Breast epithelium (tissue), 4 donors: ENCODE measurements at regions not wholly inside any gene's neighbourhood (a gene's known extent, or its start where the extent isn't known, plus 50 kb on each side); places are given as distances from the start of the nearest gene placed in this dataset.

Experiments used
- DNase-seq, 2 donors: peaks; one replicate each; pipeline ENCODE4 v3.0.0-alpha.2; 2019; ENCODE audit warnings: low spot score in 2 of 2
- H3K27ac ChIP-seq, 2 donors: fragments of 200-600 bp; sonication (generic) in 1 of 2; one replicate each; pipeline ENCODE4 v1.5.1; 2016 to 2019; ENCODE audit warnings: mild to moderate bottlenecking in 1 of 2
- H3K27me3 ChIP-seq, 2 donors: fragments of 200-600 bp; sonication (generic) in 1 of 2; one replicate each; pipeline versions ENCODE4 v1.5.1 to v1.6.0; 2017 to 2019; ENCODE audit warnings: control low read depth in 1 of 2, mild to moderate bottlenecking in 1 of 2
- H3K36me3 ChIP-seq: fragments of 200-600 bp; one replicate; pipeline ENCODE4 v1.5.1; 2019
- H3K4me1 ChIP-seq, 2 donors: fragments of 200-600 bp; sonication (generic); one replicate each; pipeline ENCODE4 v1.5.1; 2016 to 2019; ENCODE audit warnings: control low read depth in 1 of 2
- H3K4me3 ChIP-seq, 3 donors: fragments of 200-600 bp; sonication (generic); 1 replicate in 2 of 3; 2 replicates in 1 of 3; pipeline ENCODE4 v1.5.1; 2016 to 2019; ENCODE audit warnings: mild to moderate bottlenecking in 3 of 3, moderate library complexity in 2 of 3
- H3K9me3 ChIP-seq, 2 donors: fragments of 200-600 bp; sonication (generic) in 1 of 2; one replicate each; pipeline ENCODE4 v1.5.1; 2016 to 2019; ENCODE audit warnings: control low read depth in 1 of 2
- POLR2A ChIP-seq: fragments of 450-650 bp; IDR thresholded peaks from one replicate; pipeline ENCODE4 v1.6.1; 2016; ENCODE audit warnings: antibody characterized with exemption, mild to moderate bottlenecking, moderate library complexity
- POLR2AphosphoS5 ChIP-seq, 3 donors: sonication (generic); formaldehyde crosslinking; IDR thresholded peaks; one replicate each; pipeline ENCODE4 v1.6.1; 2017; ENCODE audit warnings: antibody characterized with exemption in 3 of 3
- intact Hi-C: fragments of 100-400 bp; cut with DNase I; formaldehyde crosslinking; loops from one replicate; pipeline ENCODE4 v1.15.1; 2023; ENCODE audit warnings: low total_unique reads
- TF ChIP-seq, protein P1 (sequence below), 3 donors: fragments of 450-650 bp; IDR thresholded peaks; one replicate each; pipeline ENCODE4 v1.5.1; 2016 to 2017; ENCODE audit warnings: antibody characterized with exemption in 3 of 3, mild to moderate bottlenecking in 3 of 3, moderate library complexity in 3 of 3

DNA sequence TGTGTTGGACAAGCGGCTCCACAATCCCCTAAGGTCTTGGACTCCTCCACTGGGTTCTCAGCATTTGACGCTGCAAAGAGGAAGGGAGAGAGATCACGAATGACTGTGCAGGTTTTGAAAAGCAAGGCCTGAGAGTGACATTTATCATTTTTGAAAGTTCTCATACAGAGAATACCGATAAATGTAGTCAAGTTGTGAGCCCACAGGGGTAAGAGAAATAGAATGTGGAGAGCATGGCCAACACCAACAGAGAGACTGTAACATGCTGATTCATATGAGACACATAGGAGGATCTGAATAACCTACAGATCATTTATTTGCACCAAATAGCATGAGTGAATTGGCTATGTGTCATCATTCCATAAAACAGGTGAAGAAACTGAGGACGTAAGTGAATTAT is 230.5 kb upstream of the MBL2 start:
- no peaks in the 10 kb centered on the region for H3K36me3 ChIP-seq
- TF ChIP-seq, protein P1, sequence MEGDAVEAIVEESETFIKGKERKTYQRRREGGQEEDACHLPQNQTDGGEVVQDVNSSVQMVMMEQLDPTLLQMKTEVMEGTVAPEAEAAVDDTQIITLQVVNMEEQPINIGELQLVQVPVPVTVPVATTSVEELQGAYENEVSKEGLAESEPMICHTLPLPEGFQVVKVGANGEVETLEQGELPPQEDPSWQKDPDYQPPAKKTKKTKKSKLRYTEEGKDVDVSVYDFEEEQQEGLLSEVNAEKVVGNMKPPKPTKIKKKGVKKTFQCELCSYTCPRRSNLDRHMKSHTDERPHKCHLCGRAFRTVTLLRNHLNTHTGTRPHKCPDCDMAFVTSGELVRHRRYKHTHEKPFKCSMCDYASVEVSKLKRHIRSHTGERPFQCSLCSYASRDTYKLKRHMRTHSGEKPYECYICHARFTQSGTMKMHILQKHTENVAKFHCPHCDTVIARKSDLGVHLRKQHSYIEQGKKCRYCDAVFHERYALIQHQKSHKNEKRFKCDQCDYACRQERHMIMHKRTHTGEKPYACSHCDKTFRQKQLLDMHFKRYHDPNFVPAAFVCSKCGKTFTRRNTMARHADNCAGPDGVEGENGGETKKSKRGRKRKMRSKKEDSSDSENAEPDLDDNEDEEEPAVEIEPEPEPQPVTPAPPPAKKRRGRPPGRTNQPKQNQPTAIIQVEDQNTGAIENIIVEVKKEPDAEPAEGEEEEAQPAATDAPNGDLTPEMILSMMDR (IDR thresholded peaks at IDR 0.05): no peak
- TF ChIP-seq POLR2AphosphoS5 (IDR thresholded peaks at IDR 0.05) (no peak), POLR2A (no peak)
- intact Hi-C loops: no loop called here
- no peaks in the 10 kb centered on the region for H3K9me3 ChIP-seq
- H3K4me1 ChIP-seq: no peaks in the 10 kb centered on the region
- no peaks in the 10 kb centered on the region for H3K27me3 ChIP-seq
- no peak overlapping the region for H3K4me3 ChIP-seq
- no peak overlapping the region for H3K27ac ChIP-seq
- DNase-seq: no peak

DNA sequence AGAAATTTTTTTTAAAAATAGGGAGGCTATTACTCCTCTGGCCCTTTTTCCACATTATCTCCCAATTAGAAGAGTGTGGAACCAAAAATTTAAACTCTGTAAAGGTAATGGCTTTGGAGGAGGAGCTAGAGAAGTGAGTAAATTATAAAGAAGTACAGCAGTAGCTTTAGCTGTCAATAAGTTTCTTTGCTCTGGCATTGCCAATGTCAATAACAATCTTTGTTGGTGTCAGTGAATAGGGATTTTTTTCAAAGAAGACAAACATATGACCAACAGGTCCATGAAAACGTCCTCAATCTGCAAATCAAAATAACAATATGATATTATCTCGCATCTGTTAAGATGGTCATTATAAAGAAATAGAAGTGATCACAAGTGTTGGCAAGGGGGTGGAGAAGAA is 227.1 kb upstream of the MBL2 start:
- TF ChIP-seq, protein P1 (IDR thresholded peaks at IDR 0.05): no peak
- no peak for TF ChIP-seq POLR2AphosphoS5 (IDR thresholded peaks at IDR 0.05)
- no peak for TF ChIP-seq POLR2A
- Histone ChIP-seq H3K9me3 (no peaks in the 10 kb centered on the region), H3K4me1 (no peaks in the 10 kb centered on the region), H3K4me3 (no peak overlapping the region), H3K36me3 (no peaks in the 10 kb centered on the region), H3K27ac (no peak overlapping the region), H3K27me3 (no peaks in the 10 kb centered on the region)
- no peak for DNase-seq
- intact Hi-C loops: no loop called here

DNA sequence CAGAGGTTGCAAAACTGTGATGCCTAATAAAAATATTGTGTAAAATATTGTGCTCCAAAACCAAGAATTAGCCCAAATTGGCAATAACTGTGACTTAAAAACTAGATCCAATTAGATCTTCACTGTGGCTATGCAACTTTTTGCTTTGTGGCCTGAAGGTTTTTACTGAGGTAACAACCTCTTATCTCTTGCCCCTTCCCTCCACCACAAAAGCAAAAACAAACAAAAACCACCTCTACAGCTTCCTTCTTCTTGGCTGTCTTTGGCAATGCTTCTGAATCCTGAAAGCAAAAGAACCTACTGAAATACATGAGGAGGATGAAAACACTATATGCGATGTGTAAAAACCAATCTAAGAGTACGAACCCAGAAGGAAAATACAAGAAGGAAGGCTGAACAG is 226.7 kb upstream of the MBL2 start:
- H3K4me3 ChIP-seq: no peak overlapping the region
- intact Hi-C loops: no loop called here
- DNase-seq: no peak
- H3K4me1 ChIP-seq: no peaks in the 10 kb centered on the region
- H3K36me3 ChIP-seq: no peaks in the 10 kb centered on the region
- no peaks in the 10 kb centered on the region for H3K9me3 ChIP-seq
- no peaks in the 10 kb centered on the region for H3K27me3 ChIP-seq
- TF ChIP-seq POLR2AphosphoS5 (IDR thresholded peaks at IDR 0.05) (no peak), POLR2A (no peak)
- TF ChIP-seq, protein P1 (IDR thresholded peaks at IDR 0.05): no peak
- no peak overlapping the region for H3K27ac ChIP-seq

DNA sequence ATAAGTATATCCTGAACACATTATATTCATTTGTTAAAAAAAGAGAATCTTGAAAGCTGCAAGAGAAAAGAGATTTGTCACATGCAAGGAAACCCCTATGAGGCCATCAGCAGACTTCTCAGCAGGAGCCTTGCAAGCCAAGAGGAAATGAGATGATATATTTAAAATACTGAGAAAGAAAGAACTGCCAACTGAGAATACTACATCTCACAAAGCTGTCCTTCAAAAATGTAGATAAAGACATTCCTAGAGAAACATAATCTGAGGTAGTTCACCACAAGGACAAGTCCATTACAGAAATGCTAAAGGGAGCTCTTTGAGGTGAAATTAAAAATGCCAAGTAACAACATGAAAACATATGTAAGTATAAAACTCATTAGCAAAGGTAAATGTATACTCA is 224.4 kb upstream of the MBL2 start:
- no peak for DNase-seq
- Histone ChIP-seq H3K9me3 (no peaks in the 10 kb centered on the region), H3K36me3 (no peaks in the 10 kb centered on the region), H3K4me1 (no peaks in the 10 kb centered on the region), H3K4me3 (no peak overlapping the region), H3K27ac (no peak overlapping the region), H3K27me3 (no peaks in the 10 kb centered on the region)
- intact Hi-C loops: no loop called here
- TF ChIP-seq POLR2A (no peak), POLR2AphosphoS5 (IDR thresholded peaks at IDR 0.05) (no peak)
- TF ChIP-seq, protein P1 (IDR thresholded peaks at IDR 0.05): no peak

DNA sequence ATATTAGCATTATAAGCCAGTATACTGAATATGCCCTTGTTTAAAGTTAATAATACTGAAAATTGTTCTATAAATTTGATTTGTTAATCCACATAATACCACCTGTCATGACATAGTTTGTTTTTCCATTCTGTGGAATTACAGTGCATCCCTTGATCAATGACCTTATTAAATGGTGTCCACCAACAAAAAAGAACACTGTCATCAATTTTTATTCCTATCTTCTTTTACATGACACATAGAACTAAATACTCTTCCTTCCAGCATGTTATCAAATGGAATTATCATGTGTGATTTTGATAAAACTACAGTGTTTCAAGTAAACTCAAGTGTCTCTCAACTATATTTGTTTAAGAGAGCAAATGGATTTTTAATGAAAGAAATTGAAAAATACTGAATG is 221.8 kb upstream of the MBL2 start:
- Histone ChIP-seq H3K4me3 (no peak overlapping the region), H3K27ac (no peak overlapping the region), H3K27me3 (no peaks in the 10 kb centered on the region), H3K4me1 (no peaks in the 10 kb centered on the region), H3K36me3 (no peaks in the 10 kb centered on the region), H3K9me3 (no peaks in the 10 kb centered on the region)
- intact Hi-C loops: no loop called here
- TF ChIP-seq, protein P1 (IDR thresholded peaks at IDR 0.05): no peak
- no peak for TF ChIP-seq POLR2AphosphoS5 (IDR thresholded peaks at IDR 0.05)
- TF ChIP-seq POLR2A: no peak
- no peak for DNase-seq
